ENCODE measurements at regions not wholly inside any gene's neighbourhood (a gene's known extent, or its start where the extent isn't known, plus 50 kb on each side); places are given as distances from the start of the nearest gene placed in this dataset.
"Not testable (repeated sequence)": the region's sequence is repeated elsewhere in the genome, so short reads cannot be mapped to it uniquely, and the experiment has no call there.

GRCh38 chr13:59061621-59062020, 1102.1 kb downstream of the DIAPH3 start:
- TF ChIP-seq CTCF (IDR thresholded peaks at IDR 0.05) (no peak), POLR2A (IDR thresholded peaks at IDR 0.05) (no peak)
- Histone ChIP-seq H3K4me1 (no peaks in the 10 kb centered on the region), H3K9me3 (no peaks in the 10 kb centered on the region), H3K36me3 (no peaks in the 10 kb centered on the region), H3K4me3 (no peak overlapping the region), H3K27ac (no peak overlapping the region), H3K27me3 (no peaks in the 10 kb centered on the region)
- intact Hi-C loops (cut with DNase I): no loop called here
- 83 to 98% (median 94%) methylated on average over 1 of the region's 1 CpG for WGBS, 4 donors
- ATAC-seq (no peak), DNase-seq (no peak)

GRCh38 chr13:59064042-59064441, 1099.7 kb downstream of the DIAPH3 start:
- 84 to 90% (median 88%) methylated on average over 1 of the region's 1 CpG for WGBS, 4 donors
- ATAC-seq: no peak
- TF ChIP-seq CTCF (IDR thresholded peaks at IDR 0.05) (no peak), POLR2A (IDR thresholded peaks at IDR 0.05) (no peak)

GRCh38 chr13:59076386-59076785, 1087.3 kb downstream of the DIAPH3 start:
- H3K9me3 ChIP-seq: peaks cover 0 to 32% (median 10%) of the 10 kb centered on the region in 12 donors
- intact Hi-C loops (cut with DNase I); DNase-seq; H3K36me3 ChIP-seq; H3K27ac ChIP-seq; H3K27me3 ChIP-seq; H3K4me1 ChIP-seq; ATAC-seq; H3K4me3 ChIP-seq: not testable (repeated sequence)

More at GRCh38 chr13:59064042-59064441, 1099.7 kb downstream of the DIAPH3 start:
- intact Hi-C loops (cut with DNase I): no loop called here
- Histone ChIP-seq H3K4me1 (no peaks in the 10 kb centered on the region), H3K4me3 (no peak overlapping the region), H3K27ac (no peak overlapping the region), H3K9me3 (no peaks in the 10 kb centered on the region), H3K36me3 (no peaks in the 10 kb centered on the region), H3K27me3 (no peaks in the 10 kb centered on the region)
- no peak for DNase-seq

GRCh38 chr13:59086147-59086546, 1077.6 kb downstream of the DIAPH3 start:
- no peak overlapping the region for H3K4me3 ChIP-seq
- TF ChIP-seq POLR2A (IDR thresholded peaks at IDR 0.05): no peak
- TF ChIP-seq CTCF (IDR thresholded peaks at IDR 0.05): no peak
- DNase-seq (no peak), ATAC-seq (no peak)
- intact Hi-C loops (cut with DNase I): no loop called here
- 75 to 82% (median 80%) methylated on average over 2 of the region's 2 CpGs for WGBS, 4 donors
- no peak overlapping the region for H3K27ac ChIP-seq
- no peaks in the 10 kb centered on the region for H3K27me3 ChIP-seq
- H3K36me3 ChIP-seq: no peaks in the 10 kb centered on the region
- peaks cover 0 to 15% (median 2%) of the 10 kb centered on the region in 12 donors for H3K9me3 ChIP-seq
- H3K4me1 ChIP-seq: no peaks in the 10 kb centered on the region

GRCh38 chr13:59088716-59089115, 1075.0 kb downstream of the DIAPH3 start:
- WGBS, 4 donors: 43 to 60% (median 46%) methylated on average over 2 of the region's 2 CpGs
- Histone ChIP-seq H3K27me3 (no peaks in the 10 kb centered on the region), H3K4me3 (no peak overlapping the region), H3K9me3 (peaks cover 0 to 15% (median 2%) of the 10 kb centered on the region in 12 donors), H3K36me3 (no peaks in the 10 kb centered on the region), H3K4me1 (no peaks in the 10 kb centered on the region), H3K27ac (no peak overlapping the region)
- ATAC-seq (no peak), DNase-seq (no peak)
- intact Hi-C loops (cut with DNase I): no loop called here
- TF ChIP-seq CTCF (IDR thresholded peaks at IDR 0.05): no peak
- TF ChIP-seq POLR2A (IDR thresholded peaks at IDR 0.05): no peak

Measured in heart left ventricle (tissue), 16 donors.